Endodermal cell (in vitro differentiated cells): ENCODE measurements at regions not wholly inside any gene's neighbourhood (a gene's known extent, or its start where the extent isn't known, plus 50 kb on each side); places are given as distances from the start of the nearest gene placed in this dataset.

Experiments used
- DNase-seq: peaks from one replicate; pipeline ENCODE4 v3.0.0-alpha.2; 2017
- H3K27ac ChIP-seq: 2 replicates; pipeline ENCODE4 v1.5.1; 2013; ENCODE audit warnings: mild to moderate bottlenecking, low read depth, low read length, moderate library complexity
- H3K27me3 ChIP-seq: 2 replicates; pipeline ENCODE4 v1.6.1; 2013; ENCODE audit warnings: mild to moderate bottlenecking, low read length, moderate library complexity; ENCODE audit not compliant: insufficient read depth, control insufficient read depth, poor library complexity, severe bottlenecking
- H3K36me3 ChIP-seq: 2 replicates; pipeline ENCODE4 v1.7.0; 2013; ENCODE audit warnings: mild to moderate bottlenecking, low read length, moderate library complexity; ENCODE audit not compliant: control insufficient read depth, insufficient read depth
- H3K4me1 ChIP-seq: one replicate; pipeline ENCODE4 v1.7.0; 2013; ENCODE audit warnings: low read length; ENCODE audit not compliant: control insufficient read depth, insufficient read depth
- H3K4me3 ChIP-seq: 2 replicates; pipeline ENCODE4 v1.5.1; 2013; ENCODE audit warnings: mild to moderate bottlenecking, low read length, moderate library complexity
- H3K9ac ChIP-seq: 2 replicates; pipeline ENCODE4 v1.6.1; 2013; ENCODE audit warnings: mild to moderate bottlenecking, low read length, moderate library complexity; ENCODE audit not compliant: poor library complexity, severe bottlenecking; ENCODE audit errors: extremely low read depth
- H3K9me3 ChIP-seq: 2 replicates; pipeline ENCODE4 v1.6.1; 2013; ENCODE audit warnings: mild to moderate bottlenecking, low read length, moderate library complexity; ENCODE audit not compliant: control insufficient read depth
- H3K27ac Mint-ChIP-seq: 2 replicates; pipeline ENCODE4 v1.8.0; 2020; ENCODE audit warnings: mixed read lengths
- H3K27me3 Mint-ChIP-seq: 2 replicates; pipeline ENCODE4 v1.8.0; 2021; ENCODE audit warnings: mild to moderate bottlenecking, mixed read lengths; ENCODE audit not compliant: insufficient read depth
- H3K36me3 Mint-ChIP-seq: 2 replicates; pipeline ENCODE4 v1.8.0; 2020; ENCODE audit warnings: low read depth, mixed read lengths
- H3K4me1 Mint-ChIP-seq: 2 replicates; pipeline ENCODE4 v1.8.0; 2020; ENCODE audit warnings: mixed read lengths
- H3K4me3 Mint-ChIP-seq: 2 replicates; pipeline ENCODE4 v1.8.0; 2020; ENCODE audit warnings: mild to moderate bottlenecking, moderate library complexity, mixed read lengths
- H3K9me3 Mint-ChIP-seq: 2 replicates; pipeline ENCODE4 v1.8.0; 2020; ENCODE audit warnings: mild to moderate bottlenecking, mixed read lengths
- CTCF ChIP-seq: fragments of 200-600 bp; sonication (generic); conservative IDR thresholded peaks from 2 replicates; pipeline ENCODE4 v1.5.0; 2021; ENCODE audit warnings: antibody characterized with exemption, mild to moderate bottlenecking
- WGBS, 2 experiments: methylation state at CpG; one replicate each; pipeline versions ENCODE4 v1.1.5 to v1.1.7; 2013; ENCODE audit warnings: missing lambda C conversion rate in 2 of 2, mixed read lengths in 1 of 2; ENCODE audit not compliant: insufficient coverage in 1 of 2, insufficient read length in 1 of 2; 5-methylcytosine and 5-hydroxymethylcytosine counted together

GRCh38 chr6:93825950-93826349 is 406.6 kb upstream of the EPHA7 start:
- Histone ChIP-seq H3K27me3 (no peaks in the 10 kb centered on the region), H3K9me3 (peaks cover 26% of the 10 kb centered on the region), H3K4me3 (no peak overlapping the region), H3K27ac (no peak overlapping the region), H3K4me1 (no peaks in the 10 kb centered on the region), H3K36me3 (peaks cover 35% of the 10 kb centered on the region), H3K9ac (no peak overlapping the region)
- no peak for DNase-seq
- H3K4me3 Mint-ChIP-seq, result no peak overlapping the region
- peaks cover 12% of the 10 kb centered on the region for H3K9me3 Mint-ChIP-seq
- peaks cover 45% of the 10 kb centered on the region for H3K36me3 Mint-ChIP-seq
- no peak for TF ChIP-seq CTCF
- H3K27me3 Mint-ChIP-seq, result no peaks in the 10 kb centered on the region
- H3K4me1 Mint-ChIP-seq, result peaks cover 25% of the 10 kb centered on the region
- H3K27ac Mint-ChIP-seq, result no peak overlapping the region

- Mint-ChIP-seq H3K4me3 (no peak overlapping the region), H3K27me3 (no peaks in the 10 kb centered on the region), H3K27ac (no peak overlapping the region), H3K36me3 (peaks cover 34% of the 10 kb centered on the region), H3K4me1 (peaks cover 18% of the 10 kb centered on the region), H3K9me3 (peaks cover 12% of the 10 kb centered on the region)
- no peaks in the 10 kb centered on the region for H3K4me1 ChIP-seq
- no peak overlapping the region for H3K27ac ChIP-seq
- TF ChIP-seq CTCF, result no peak
- no peak for DNase-seq
- 97% methylated on average over 4 of the region's 4 CpGs; no CpG with 5 or more reads in 1 of the 2 experiments for WGBS, 2 experiments
- peaks cover 34% of the 10 kb centered on the region for H3K36me3 ChIP-seq
- no peak overlapping the region for H3K4me3 ChIP-seq
- no peaks in the 10 kb centered on the region for H3K27me3 ChIP-seq
- H3K9ac ChIP-seq, result no peak overlapping the region
- H3K9me3 ChIP-seq, result peaks cover 25% of the 10 kb centered on the region
Observed at GRCh38 chr6:93823489-93823888, 404.1 kb upstream of the EPHA7 start.

GRCh38 chr6:93822434-93823265 is 403.3 kb upstream of the EPHA7 start:
- peaks cover 10% of the 10 kb centered on the region for H3K9me3 Mint-ChIP-seq
- no peak overlapping the region for H3K4me3 ChIP-seq
- H3K27ac ChIP-seq, result no peak overlapping the region
- no peak overlapping the region for H3K4me3 Mint-ChIP-seq
- H3K27ac Mint-ChIP-seq, result no peak overlapping the region
- peaks cover 25% of the 10 kb centered on the region for H3K36me3 Mint-ChIP-seq
- no peaks in the 10 kb centered on the region for H3K4me1 ChIP-seq
- peaks cover 18% of the 10 kb centered on the region for H3K4me1 Mint-ChIP-seq
- H3K27me3 Mint-ChIP-seq, result no peaks in the 10 kb centered on the region
- DNase-seq, result no peak
- H3K27me3 ChIP-seq, result no peaks in the 10 kb centered on the region
- peaks cover 17% of the 10 kb centered on the region for H3K9me3 ChIP-seq
- H3K9ac ChIP-seq, result no peak overlapping the region
- 96 to 100% methylated on average over 2 to 4 of the region's 4 CpGs for WGBS, 2 experiments
- peaks cover 26% of the 10 kb centered on the region for H3K36me3 ChIP-seq
- TF ChIP-seq CTCF, result no peak
